ENCODE measurements at regions not wholly inside any gene's neighbourhood (a gene's known extent, or its start where the extent isn't known, plus 50 kb on each side); places are given as distances from the start of the nearest gene placed in this dataset.

DNA sequence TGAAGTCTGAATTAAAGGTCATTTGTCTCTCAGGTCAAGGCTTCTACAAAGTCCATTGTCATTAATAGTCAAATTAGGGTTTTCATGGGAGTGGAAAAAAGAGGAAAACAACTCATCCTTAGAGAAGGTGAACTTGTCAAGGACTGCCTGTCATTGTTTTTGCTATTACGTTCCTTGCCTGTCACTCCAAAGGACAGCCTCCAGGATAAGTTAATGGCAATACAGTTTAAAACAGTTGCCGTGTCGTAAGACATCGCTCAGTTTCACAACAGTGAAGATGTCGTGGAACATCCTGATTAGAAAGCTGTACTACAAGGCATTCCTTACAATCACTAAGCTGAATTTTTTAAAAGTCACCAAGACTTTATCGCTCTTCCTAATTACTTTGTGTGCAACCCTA lies 466.8 kb upstream of the SMIM31 start:
- H3K4me3 ChIP-seq (ENCODE audit: control insufficient read depth, low read depth, low read length) = no peak overlapping the region
- DNase-seq (ENCODE audit: low read depth) = no peak
- TF ChIP-seq, protein P1, sequence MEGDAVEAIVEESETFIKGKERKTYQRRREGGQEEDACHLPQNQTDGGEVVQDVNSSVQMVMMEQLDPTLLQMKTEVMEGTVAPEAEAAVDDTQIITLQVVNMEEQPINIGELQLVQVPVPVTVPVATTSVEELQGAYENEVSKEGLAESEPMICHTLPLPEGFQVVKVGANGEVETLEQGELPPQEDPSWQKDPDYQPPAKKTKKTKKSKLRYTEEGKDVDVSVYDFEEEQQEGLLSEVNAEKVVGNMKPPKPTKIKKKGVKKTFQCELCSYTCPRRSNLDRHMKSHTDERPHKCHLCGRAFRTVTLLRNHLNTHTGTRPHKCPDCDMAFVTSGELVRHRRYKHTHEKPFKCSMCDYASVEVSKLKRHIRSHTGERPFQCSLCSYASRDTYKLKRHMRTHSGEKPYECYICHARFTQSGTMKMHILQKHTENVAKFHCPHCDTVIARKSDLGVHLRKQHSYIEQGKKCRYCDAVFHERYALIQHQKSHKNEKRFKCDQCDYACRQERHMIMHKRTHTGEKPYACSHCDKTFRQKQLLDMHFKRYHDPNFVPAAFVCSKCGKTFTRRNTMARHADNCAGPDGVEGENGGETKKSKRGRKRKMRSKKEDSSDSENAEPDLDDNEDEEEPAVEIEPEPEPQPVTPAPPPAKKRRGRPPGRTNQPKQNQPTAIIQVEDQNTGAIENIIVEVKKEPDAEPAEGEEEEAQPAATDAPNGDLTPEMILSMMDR (conservative IDR thresholded peaks at IDR 0.05; ENCODE audit: control insufficient read depth, insufficient read depth, low read depth, low read length) = no peak

DNA sequence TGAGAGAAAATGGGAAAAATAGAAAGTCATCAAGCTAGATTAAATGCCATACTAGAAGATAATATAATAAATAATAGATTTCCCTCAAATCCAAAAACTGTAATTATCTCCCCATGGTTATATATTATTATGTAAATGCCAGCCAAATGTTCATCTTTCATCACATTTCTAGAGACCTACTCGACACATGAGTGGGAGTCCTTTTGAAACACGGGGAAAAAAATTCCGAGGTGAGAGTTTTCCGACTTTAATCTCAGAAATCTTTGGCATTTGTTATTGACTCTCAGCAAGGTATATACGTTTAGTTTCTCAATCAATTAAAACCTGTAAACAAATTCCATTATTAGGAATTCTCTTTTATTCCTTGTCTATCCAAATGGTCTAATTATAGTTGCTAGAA lies 465.4 kb upstream of the SMIM31 start:
- DNase-seq (ENCODE audit: low read depth) = no peak
- no peak overlapping the region for H3K4me3 ChIP-seq (ENCODE audit: control insufficient read depth, low read depth, low read length)
- TF ChIP-seq, protein P1 (conservative IDR thresholded peaks at IDR 0.05; ENCODE audit: control insufficient read depth, insufficient read depth, low read depth, low read length) = no peak

DNA sequence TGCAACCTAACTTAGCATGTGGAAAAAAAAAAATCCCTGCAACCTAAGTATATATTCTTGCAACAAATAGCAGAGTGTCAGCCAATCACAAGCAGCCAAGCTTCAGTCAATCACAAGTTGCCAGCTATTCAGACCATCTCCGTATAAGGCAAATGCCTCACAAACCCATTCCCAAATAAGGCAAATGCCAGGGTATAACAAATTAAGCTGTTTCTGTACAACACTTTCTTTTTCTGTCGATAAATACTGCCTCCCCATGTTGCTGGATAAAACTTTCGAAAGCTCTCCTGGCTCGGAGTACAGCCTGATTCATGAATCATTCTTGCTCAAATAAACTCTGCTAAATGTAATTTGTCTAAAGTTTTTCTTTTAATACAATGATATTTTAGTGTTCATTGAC lies 460.7 kb upstream of the SMIM31 start:
- peak; percentile 19 for DNase-seq (ENCODE audit: low read depth)
- H3K4me3 ChIP-seq (ENCODE audit: control insufficient read depth, low read depth, low read length) = no peak overlapping the region
- TF ChIP-seq, protein P1 (conservative IDR thresholded peaks at IDR 0.05; ENCODE audit: control insufficient read depth, insufficient read depth, low read depth, low read length) = no peak

DNA sequence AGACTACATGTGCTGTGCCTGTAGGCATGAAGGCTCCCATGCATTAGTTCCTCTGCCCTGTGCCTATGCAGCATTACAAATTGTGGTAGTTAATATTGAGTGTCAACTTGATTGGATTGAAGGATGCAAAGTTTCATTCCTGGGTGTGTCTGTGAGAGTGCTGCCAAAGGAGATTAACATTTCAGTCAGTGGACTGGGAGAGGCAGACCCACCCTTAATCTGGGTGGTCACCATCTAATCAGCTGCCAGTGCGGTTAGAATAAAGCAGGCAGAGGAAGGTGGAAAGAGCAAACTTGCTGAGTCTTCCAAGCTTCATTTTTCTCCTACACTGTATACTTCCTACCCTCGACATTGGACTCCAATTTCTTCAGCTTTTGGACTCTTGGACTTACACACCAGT lies 460.2 kb upstream of the SMIM31 start:
- DNase-seq (ENCODE audit: low read depth) = no peak
- TF ChIP-seq, protein P1 (conservative IDR thresholded peaks at IDR 0.05; ENCODE audit: control insufficient read depth, insufficient read depth, low read depth, low read length) = no peak
- H3K4me3 ChIP-seq (ENCODE audit: control insufficient read depth, low read depth, low read length) = no peak overlapping the region

DNA sequence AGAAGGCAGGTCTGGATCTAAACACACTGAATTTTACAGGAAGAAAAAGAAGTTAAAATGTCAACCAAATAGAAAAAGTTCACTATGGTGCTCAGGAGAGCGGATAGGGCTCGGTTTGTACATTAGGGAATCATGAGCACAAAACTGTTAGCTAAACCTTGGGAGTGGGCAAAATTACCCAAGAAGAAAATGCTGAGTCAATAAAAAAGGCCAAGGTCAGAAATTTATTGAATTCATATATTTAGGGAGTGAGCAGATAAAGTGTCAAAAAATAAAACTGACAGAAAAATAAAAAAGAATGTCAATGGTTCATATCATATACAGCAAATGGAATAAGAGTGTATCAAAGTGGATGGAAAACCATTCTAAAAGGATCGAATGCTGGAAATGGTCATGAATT lies 452.5 kb upstream of the SMIM31 start:
- no peak for DNase-seq (ENCODE audit: low read depth)
- TF ChIP-seq, protein P1 (conservative IDR thresholded peaks at IDR 0.05; ENCODE audit: control insufficient read depth, insufficient read depth, low read depth, low read length) = no peak
- no peak overlapping the region for H3K4me3 ChIP-seq (ENCODE audit: control insufficient read depth, low read depth, low read length)

DNA sequence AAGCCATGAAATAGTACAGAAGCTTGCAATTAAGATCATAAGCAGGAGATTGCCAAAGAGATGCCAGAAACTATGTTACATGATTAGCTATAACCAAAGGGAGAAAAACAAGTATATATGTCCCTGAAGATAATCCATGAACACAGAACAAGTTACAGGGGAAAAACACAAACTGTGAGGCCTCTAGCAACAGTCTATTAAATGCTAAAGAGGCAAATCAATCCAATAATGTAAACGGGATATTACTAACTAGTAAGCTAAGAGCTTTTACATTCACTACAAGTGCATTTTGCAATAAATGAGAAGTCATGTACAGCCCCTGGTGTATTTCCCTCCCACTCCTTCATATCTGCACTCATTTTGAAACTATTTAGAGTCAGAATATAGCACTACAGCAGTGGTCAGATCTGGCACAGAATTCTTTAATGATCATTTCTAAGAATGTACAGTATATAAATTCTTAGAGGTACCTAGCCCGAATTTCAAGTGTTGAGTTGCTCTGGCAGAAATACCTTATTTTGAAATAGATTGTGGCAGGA lies 449.8 kb upstream of the SMIM31 start:
- DNase-seq (ENCODE audit: low read depth) = peak; percentile 2
- TF ChIP-seq, protein P1 (conservative IDR thresholded peaks at IDR 0.05; ENCODE audit: control insufficient read depth, insufficient read depth, low read depth, low read length) = no peak

DNA sequence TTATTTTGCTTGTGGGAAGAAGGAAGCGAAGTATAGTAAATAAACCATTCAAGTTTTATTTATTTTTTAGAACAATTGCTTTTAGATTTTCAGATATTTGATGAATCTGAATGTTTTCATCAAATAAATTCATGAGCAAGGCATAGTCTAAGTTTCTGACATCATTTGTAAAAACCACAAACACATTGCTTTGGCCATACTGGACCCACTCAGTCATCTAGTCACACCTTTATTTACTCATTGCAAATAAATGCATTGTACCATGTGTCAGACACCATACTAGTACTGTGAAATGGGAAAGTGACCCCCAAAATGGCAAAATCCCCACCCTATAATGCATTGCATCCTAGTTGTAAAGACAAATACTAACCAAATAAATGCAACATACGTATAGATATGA lies 449.1 kb upstream of the SMIM31 start:
- TF ChIP-seq, protein P1 (conservative IDR thresholded peaks at IDR 0.05; ENCODE audit: control insufficient read depth, insufficient read depth, low read depth, low read length) = no peak
- H3K4me3 ChIP-seq (ENCODE audit: control insufficient read depth, low read depth, low read length) = no peak overlapping the region

More for the DNA sequence above, 449.8 kb upstream of the SMIM31 start:
- no peak overlapping the region for H3K4me3 ChIP-seq (ENCODE audit: control insufficient read depth, low read depth, low read length)

More for the DNA sequence above, 449.1 kb upstream of the SMIM31 start:
- peak; percentile 10 for DNase-seq (ENCODE audit: low read depth)

Measured in fibroblast of mammary gland (primary cell).